Endothelial cell of umbilical vein (primary cell): ENCODE measurements at regions not wholly inside any gene's neighbourhood (a gene's known extent, or its start where the extent isn't known, plus 50 kb on each side); places are given as distances from the start of the nearest gene placed in this dataset.

Experiments used
- CTCF ChIP-seq, 2 donors: IDR thresholded peaks; 1 replicate in 1 of 2; 2 replicates in 1 of 2; pipeline ENCODE4 v1.5.1; 2011; ENCODE audit warnings: low read length in 2 of 2, mild to moderate bottlenecking in 2 of 2, moderate library complexity in 2 of 2, control low read depth in 1 of 2, inconsistent platforms in 1 of 2, low read depth in 1 of 2; ENCODE audit not compliant: insufficient read depth in 1 of 2; ENCODE audit errors: extremely low read depth in 1 of 2
- EZH2 ChIP-seq: IDR thresholded peaks from 2 replicates; pipeline ENCODE4 v1.6.1; 2012; ENCODE audit warnings: borderline replicate concordance, low read depth, mild to moderate bottlenecking, moderate library complexity, low read length, inconsistent platforms; ENCODE audit not compliant: severe bottlenecking
- GATA2 ChIP-seq: IDR thresholded peaks from 2 replicates; pipeline ENCODE4 v1.7.0; 2011; ENCODE audit warnings: low read depth, mild to moderate bottlenecking, moderate library complexity, mixed read lengths, low read length; ENCODE audit not compliant: insufficient read length, insufficient read depth
- JUN ChIP-seq: IDR thresholded peaks from 2 replicates; pipeline ENCODE4 v1.6.1; 2011; ENCODE audit warnings: borderline replicate concordance, low read depth; ENCODE audit not compliant: insufficient read length, insufficient read depth
- MAX ChIP-seq: IDR thresholded peaks from 2 replicates; pipeline ENCODE4 v1.6.1; 2011; ENCODE audit not compliant: insufficient read depth, insufficient read length
- POLR2A ChIP-seq: IDR thresholded peaks from 2 replicates; pipeline ENCODE4 v1.6.1; 2012; ENCODE audit warnings: low read depth, mild to moderate bottlenecking, control low read depth, low read length
- POLR2AphosphoS5 ChIP-seq: IDR thresholded peaks from 2 replicates; pipeline ENCODE4 v1.6.1; 2012; ENCODE audit warnings: low read depth, mild to moderate bottlenecking, control low read depth, low read length, moderate library complexity; ENCODE audit not compliant: insufficient read depth

- TF ChIP-seq CTCF (IDR thresholded peaks at IDR 0.05; ENCODE audit: extremely low read depth in 1 of 2, insufficient read depth in 1 of 2, low read depth in 1 of 2, low read length in 2 of 2): no peak
- no peak for TF ChIP-seq EZH2
- TF ChIP-seq POLR2A: no peak
- TF ChIP-seq MAX: no peak
- TF ChIP-seq POLR2AphosphoS5: no peak
- TF ChIP-seq GATA2: no peak
- no peak for TF ChIP-seq JUN
These were observed 335.8 kb downstream of the GADD45G start for GRCh38 chr9:89940625-89941024.
